Activated T-cell treated with anti-CD3 and anti-CD28 coated beads for 48 hours (primary cell): ENCODE measurements at regions not wholly inside any gene's neighbourhood (a gene's known extent, or its start where the extent isn't known, plus 50 kb on each side); places are given as distances from the start of the nearest gene placed in this dataset.
"Not testable (repeated sequence)": the region's sequence is repeated elsewhere in the genome, so short reads cannot be mapped to it uniquely, and the experiment has no call there.

Source experiments
- DNase-seq: peaks from one replicate; pipeline ENCODE4 v3.0.0-alpha.2; 2020; ENCODE audit warnings: low read depth

DNA sequence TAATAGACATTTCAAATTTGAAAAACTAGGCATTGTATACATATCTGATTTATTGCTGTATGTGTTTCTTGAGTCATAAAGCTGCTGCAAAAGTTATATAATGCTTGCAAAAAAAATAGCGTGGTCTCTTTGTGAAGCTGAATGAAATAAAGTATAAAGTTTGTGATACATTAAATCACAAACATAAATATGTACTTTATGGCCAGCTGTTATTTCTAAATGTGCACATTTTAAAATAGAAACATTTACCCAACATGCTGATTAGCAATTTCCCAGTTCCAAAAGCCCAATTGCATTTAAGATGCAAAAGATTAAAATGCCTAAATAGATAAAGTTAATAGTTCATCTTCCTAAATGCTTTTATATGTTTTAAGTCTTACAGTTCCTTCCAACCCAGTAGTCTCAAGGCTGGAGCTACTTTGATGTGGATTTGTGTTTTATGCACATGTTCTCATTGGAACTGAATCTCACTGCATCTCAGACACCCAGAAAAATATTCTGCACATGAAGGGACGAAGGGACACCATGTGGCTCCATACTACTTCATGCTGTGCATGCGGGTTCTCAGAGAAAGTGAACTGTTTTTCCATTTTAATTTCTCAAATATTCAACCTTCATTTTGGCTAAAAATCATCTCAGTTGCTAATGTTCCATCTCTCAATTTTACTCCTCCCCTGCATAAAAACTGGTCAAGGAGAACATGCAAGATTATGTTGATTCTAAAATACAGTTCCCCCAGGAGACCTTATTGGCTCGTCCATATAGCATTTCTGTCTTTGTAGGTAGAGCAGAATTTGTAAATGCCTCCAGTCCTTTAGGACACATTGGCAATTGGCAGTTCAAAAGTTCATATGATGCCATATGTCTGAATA, 304.6 kb downstream of the MTX2 start:
- DNase-seq = no peak

GRCh38 chr2:176574484-176575236, 305.4 kb downstream of the MTX2 start:
- DNase-seq = no peak

DNA sequence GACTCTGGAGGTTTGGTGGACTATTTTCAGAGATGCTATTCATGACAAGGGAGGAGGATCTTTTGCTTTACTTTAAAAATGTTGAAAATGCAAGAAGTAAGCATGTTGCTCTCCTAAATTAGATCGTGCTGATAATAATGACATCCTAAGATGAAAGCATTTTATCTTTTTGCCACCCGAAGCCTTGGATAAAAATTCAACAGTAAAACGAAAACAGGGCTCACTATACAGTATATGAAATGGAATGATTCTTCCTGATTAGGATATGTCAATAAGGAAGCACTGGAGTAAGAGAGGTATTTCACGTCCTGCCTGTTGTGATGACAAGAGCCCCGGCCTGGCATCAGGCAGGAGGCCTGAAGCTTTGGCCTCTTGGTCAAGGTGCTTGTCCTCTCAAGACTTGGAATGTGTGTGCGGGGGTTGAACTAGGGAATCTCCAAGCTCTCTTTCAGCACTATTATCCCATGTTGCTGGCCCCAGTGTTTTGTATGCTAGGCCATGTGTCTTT, 306.0 kb downstream of the MTX2 start:
- DNase-seq = no peak

GRCh38 chr2:176577054-176577453, 307.8 kb downstream of the MTX2 start:
- DNase-seq = no peak

DNA sequence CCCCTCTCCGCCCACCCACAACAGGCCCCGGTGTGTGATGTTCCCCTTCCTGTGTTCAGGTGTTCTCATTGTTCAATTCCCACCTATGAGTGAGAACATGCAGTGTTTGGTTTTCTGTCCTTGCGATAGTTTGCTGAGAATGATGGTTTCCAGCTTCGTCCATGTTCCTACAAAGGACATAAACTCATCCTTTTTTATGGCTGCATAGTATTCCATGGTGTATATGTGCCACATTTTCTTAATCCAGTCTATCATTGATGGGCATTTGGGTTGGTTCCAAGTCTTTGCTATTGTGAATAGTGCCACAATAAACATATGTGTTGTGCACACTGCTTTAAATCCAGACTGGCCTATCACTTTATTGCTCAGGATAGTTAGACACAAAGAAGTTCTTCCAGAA, 309.1 kb downstream of the MTX2 start:
- DNase-seq = not testable (repeated sequence)

DNA sequence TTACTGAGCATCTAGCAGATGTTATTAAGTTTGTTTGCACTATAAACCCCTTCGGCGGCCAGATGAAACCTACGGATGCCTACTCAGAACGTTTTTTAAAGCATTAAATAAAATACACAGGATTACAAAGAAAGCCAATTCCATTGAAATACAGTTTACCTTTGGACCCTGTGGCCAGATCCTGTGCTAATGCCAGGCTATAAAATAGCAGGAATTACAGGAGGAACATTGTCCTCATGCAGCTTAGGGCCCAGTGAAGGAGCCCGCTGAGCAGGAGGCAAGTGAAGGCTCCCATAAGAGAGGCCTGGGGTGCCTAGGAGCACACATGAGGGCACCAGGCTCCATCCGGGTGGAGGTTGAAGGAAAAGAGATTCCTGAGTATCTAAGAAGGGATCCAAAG, 310.4 kb downstream of the MTX2 start:
- no peak for DNase-seq

DNA sequence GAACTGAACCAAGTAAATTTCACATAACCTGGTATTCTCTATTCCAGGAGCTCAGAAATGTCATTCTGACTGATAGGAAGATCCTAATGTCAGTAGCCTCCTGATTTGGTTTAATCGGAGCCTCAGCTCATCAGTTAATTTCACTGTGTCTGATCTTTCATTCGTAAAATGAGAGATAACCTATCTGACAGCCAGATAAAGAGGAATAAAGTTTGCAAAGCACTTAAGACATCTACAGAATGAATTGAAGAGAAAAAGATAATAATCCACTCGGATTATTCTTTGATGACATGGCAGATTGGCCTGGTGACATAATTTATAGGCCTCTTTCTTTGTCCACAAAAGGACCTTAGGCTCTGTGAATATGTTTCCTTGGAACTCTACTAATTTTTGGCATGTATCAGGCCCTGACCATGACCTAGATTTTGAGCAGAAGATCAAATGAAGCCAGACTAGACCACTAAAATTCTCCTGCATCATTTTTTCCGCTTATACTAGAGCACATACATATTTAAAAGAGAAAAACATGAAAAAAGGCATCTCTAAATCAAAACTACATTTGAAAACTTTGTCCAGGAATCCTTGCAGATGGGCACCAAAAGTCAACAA, 312.4 kb downstream of the MTX2 start:
- no peak for DNase-seq

- no peak for DNase-seq
Observed at GRCh38 chr2:176582176-176582575, 312.9 kb downstream of the MTX2 start.

DNA sequence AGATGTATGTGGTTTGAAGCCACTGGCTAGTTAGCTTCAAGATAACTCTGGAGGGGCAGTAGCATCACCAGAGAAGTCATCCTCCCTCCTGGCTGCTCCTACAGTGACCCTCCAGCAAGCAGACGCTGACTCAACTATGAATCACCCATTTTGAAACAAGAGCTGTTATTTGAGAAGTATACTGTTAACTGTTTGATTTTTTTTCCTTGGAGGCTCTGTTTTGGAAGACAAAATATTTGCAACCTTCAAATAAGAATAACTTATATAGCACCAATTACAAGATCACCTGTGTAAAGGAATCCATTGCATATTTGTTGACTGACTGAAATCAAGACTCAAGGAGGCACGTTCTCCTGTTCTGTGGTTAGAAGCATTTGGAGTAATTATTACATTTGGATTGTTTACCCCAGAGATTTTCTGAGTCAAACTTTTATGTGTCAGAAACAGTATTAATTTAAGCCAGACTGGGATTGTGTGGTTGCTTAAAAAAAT, 313.8 kb downstream of the MTX2 start:
- DNase-seq = no peak

GRCh38 chr2:176583607-176584006, 314.4 kb downstream of the MTX2 start:
- no peak for DNase-seq

DNA sequence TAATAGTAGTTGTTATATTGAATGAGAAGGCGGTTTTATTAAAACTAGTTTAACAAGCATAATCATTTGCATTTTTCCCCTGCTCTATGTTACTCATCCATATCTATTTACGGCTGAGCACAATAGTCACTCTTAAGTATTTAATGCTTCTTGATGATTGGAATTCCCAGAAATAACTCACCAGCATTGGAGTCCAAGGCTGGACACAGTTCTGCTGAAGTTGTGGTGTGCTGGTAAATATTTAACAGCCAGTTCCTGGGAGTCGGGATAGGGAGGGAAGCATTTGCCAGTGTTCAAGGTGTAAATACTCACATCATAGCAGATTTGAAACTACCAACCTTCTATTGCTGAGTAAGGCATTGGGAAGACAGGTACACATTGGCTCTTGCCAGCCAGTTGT, 315.1 kb downstream of the MTX2 start:
- no peak for DNase-seq

DNA sequence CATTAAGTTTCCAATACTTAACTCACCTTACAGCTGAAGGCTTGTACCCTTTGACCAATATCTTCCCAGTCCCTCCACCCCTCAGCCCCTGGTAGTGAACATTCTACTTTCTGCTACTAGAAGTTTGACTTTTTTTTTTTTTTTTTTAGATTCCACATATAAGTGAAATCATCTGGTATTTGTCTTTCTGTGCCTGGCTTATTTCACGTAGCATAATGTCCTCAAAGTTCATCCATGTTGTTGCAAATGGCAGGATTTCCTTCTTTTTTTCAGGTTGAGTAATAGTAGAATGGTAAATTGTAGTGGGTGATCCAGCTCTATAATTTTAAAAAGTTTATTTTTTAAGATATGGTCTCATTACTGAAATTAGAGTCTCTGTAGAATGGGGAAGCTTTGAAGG, 316.0 kb downstream of the MTX2 start:
- DNase-seq = no peak

DNA sequence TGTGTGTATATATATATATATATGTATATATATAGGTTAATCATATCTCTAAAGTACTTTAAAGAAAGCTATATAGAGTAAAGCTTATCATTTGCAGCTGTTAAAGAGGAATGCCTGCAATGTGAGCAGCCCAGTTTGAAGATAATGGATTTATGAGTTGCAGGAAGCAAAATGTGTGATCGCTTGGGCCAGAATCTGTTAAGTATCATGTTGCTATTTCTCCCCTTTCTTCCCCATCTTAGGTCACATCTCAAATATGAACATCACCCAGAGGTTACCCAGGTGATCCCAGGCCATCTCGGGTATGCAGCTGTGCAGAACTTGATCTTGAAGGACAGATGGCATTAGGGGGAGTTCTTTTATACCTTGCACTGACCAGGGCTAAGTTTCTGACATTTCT, 316.5 kb downstream of the MTX2 start:
- no peak for DNase-seq

GRCh38 chr2:176589287-176589686, 320.0 kb downstream of the MTX2 start:
- DNase-seq = no peak

DNA sequence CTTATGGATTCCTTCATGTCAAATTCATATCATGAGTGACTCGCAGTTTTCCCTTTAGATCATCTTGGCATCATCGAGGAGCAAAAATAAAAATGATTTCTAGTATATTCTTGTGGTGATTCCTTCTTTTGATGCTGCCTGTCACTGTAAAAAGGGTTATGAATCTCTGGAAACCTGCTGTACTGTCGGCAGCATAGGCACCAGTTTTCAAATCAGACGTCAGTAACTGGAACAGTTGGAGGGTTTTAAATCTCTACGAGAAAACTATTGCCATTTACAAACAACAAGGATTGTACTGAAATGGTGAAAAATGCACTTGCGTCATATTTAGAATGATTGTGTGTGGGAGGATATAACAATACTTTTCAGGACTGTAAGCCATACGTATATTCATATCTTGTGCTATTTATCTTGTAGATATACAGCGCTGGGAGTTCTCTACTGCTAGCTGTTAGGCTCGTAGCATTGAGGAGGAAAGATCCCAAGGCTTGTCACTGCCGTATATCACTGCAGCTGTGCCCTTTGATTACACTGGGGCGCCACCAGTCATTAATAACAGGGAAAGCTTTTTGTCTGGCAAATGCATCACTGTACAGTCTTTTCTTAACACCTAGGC, 320.7 kb downstream of the MTX2 start:
- no peak for DNase-seq

DNA sequence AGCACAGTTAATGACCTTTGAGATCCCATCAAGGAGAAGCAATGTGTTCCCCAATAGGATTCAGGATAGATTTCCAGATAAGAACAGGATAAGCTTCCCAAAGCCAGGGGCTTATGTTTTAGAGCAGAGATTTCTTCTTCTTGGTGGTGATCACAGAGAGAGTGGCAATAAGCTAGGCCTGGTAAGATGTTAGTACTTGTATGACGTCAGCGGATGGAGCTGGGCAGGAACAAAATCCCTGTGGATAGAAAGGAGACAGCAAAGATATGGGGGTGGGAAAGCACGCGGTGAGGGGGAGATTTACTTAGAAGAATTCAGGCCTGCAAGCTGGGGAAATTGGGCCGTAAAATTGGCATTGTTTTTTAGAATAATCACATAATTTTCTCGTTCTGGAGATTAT, 323.0 kb downstream of the MTX2 start:
- no peak for DNase-seq

GRCh38 chr2:176595986-176596385, 326.7 kb downstream of the MTX2 start:
- no peak for DNase-seq

GRCh38 chr2:176597916-176598315, 328.7 kb downstream of the MTX2 start:
- no peak for DNase-seq

DNA sequence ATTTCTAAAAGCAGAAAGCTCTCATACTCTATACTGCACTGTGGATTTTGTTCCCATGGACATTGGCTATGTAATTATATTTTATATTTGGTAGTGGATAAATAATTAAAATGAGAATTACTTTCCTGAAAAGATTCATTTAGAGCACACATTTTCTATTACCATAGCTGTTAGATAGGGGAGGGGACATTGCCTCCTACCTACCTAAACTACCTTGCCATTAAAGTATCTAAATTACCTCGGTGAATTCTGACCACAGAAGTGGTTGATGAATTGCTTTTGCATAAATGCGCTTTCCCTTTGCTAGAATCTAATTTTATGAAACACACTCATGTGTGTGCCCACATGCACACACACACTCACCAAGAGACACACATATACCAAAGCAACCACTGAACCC, 329.1 kb downstream of the MTX2 start:
- no peak for DNase-seq

DNA sequence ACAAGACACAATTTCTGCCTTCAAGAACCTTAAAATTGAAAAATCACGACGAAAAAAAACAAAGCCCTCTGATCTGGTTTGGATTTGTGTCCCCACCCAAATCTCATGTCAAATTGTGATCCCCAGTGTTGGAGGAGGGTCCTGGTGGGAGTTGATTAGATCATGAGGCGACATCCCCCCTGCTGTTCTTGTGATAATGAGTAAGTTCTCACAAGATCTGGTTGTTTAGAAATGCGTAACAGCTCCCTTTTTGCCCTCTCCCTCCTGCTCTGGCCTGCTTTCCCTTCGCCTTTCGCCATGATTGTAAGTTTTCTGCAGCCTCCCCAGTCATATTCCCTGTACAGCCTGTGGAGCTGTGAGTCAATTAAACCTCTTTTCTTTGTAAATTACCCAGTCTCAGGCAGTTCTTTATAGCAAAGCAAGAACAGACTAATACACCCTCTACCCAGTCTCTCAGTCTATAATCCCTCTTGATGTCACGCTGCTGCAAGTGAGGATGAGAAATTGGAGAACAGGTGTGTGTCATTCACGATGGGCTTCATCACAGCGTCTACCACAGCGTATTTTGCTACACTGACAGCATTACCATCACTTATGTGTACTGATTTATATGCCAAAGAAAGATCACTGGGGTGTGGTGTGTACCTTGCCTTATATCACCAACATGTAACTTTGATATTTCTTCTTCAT, 330.7 kb downstream of the MTX2 start:
- DNase-seq = no peak

- DNase-seq = no peak
Observed at GRCh38 chr2:176601066-176601465, 331.8 kb downstream of the MTX2 start.

DNA sequence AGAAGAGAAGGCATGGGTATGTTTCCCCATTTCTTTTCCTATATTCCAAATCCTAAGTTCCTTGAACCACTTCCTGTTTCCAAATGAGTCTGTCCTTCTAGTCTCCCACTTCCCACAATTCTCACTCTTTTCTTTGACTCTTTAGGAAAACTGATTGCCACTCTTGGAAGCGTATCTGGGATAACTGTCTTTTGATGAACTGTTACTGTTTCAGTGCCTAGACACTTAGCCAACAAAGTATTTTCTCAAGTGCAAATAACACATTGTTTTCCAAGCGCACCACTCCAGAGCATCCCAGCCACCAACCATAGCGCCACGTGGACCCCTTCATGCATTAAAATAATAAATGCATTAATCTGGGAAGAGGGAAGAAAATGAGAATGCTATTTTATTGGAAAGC, 342.8 kb downstream of the MTX2 start:
- DNase-seq = no peak
